ENCODE measurements at regions not wholly inside any gene's neighbourhood (a gene's known extent, or its start where the extent isn't known, plus 50 kb on each side); places are given as distances from the start of the nearest gene placed in this dataset.

GRCh38 chr17:73754886-73755400 is 110.7 kb upstream of the SDK2 start:
- no peak for DNase-seq

DNA sequence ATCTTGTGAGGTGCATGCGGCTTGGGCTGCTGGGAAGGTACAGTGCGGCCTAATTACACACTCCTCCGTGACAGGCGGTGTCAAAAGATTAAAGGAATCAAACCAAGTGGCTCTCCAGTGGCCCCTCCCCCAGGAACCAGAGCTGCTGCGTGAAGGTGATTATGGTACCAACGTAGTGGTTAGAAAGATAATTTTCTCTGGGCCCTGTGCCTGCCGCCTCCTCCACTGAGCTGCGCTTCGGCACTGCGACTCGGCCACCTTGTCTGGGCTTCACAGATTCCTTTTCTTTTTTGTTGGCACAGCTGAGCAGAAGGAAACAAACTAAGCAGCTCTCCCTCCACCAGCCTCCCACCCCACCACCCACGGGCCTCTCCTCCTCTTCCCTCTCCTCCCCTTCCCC is 113.2 kb upstream of the SDK2 start:
- DNase-seq, result peak; percentile 98

GRCh38 chr17:73758245-73758644 is 114.0 kb upstream of the SDK2 start:
- DNase-seq, result no peak

DNA sequence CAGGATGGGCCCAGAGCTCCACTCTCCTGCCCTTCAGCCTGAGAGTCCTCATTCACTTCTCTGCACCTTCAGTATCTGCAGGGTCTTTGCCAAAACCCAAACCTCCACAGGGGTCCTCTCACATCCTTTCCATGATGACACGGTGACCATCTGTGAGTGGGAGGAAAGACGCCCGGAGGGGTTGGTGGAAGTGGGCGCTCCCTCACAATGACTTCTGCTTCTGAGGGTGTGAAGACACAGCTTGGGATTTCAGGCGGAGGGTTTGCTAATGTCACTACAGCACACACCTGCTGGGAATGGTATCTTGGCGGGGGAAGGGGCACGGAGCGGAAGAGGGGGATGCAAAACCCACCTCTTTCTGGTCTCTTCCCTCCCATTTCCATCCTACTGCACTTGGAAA is 115.1 kb upstream of the SDK2 start:
- no peak for DNase-seq

- DNase-seq, result peak; percentile 90
Observed at GRCh38 chr17:73759734-73760438, 115.6 kb upstream of the SDK2 start.

- peak; percentile 88 for DNase-seq
Observed at GRCh38 chr17:73760439-73760758, 116.2 kb upstream of the SDK2 start.

- peak; percentile 27 for DNase-seq
Observed at GRCh38 chr17:73765824-73766563, 121.7 kb upstream of the SDK2 start.

GRCh38 chr17:73767696-73768095 is 123.5 kb upstream of the SDK2 start:
- DNase-seq, result no peak

DNA sequence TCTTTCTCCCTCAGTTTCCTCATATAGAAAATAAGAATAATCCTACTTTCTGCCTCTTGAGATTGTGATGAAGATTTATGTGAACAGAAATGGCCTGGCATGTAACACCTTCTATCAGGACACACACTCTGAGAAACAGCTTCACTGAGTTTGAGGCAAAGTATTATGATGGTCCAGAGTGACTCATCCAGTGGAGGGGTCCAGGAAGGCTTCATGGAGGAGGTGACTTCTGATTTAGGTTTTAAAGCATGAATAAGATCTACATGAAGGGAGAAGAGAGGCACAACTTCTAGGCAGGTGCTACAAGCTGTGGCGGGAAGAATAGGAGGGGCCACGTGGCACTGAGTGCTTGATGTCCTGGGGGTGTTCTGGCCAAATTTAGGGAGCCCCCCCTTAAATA is 124.4 kb upstream of the SDK2 start:
- no peak for DNase-seq

DNA sequence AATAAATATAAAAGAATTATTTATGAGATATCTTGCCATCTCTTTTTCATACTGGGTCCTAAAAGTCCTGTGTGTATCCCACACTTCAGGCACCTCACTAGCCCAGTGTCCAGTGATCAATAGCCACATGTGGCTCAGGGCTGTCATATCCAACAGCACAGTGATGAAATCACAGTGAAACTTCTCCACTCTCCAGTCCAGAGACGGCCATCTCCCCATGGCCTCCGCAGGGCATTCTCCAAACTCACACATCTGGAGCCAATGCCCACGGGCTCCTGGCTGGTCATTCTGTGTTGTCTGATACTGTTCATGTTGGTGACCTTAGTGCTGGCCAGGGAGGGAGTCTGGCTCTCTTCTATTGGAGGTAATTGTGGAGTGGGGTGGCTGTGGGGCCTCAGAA is 125.2 kb upstream of the SDK2 start:
- no peak for DNase-seq

- DNase-seq, result peak; percentile 90
Observed at GRCh38 chr17:73770115-73770848, 126.0 kb upstream of the SDK2 start.

- DNase-seq, result peak; percentile 53
Observed at GRCh38 chr17:73770849-73771229, 126.6 kb upstream of the SDK2 start.

GRCh38 chr17:73772107-73772705 is 128.0 kb upstream of the SDK2 start:
- no peak for DNase-seq

- DNase-seq, result no peak
Observed at GRCh38 chr17:73773702-73774101, 129.5 kb upstream of the SDK2 start.

DNA sequence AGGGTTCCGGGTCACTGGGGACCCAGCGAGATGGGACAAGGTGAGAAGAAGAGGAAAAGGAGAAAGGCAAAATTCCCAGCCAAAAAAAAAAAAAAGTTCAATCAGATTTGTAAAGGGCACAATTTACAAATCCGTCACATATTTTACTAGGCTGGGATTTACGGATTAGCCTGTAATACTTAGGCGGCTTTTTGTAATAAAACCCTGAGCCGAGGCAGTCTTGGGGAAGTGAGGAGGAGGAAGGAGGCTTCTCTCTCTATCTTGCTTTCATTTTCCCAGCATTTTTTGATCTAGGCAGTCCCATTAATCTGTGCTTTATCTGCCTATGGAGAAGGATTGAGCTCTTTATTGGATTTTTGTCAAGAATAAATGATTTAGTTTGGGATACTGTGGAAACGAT is 130.6 kb upstream of the SDK2 start:
- no peak for DNase-seq

DNA sequence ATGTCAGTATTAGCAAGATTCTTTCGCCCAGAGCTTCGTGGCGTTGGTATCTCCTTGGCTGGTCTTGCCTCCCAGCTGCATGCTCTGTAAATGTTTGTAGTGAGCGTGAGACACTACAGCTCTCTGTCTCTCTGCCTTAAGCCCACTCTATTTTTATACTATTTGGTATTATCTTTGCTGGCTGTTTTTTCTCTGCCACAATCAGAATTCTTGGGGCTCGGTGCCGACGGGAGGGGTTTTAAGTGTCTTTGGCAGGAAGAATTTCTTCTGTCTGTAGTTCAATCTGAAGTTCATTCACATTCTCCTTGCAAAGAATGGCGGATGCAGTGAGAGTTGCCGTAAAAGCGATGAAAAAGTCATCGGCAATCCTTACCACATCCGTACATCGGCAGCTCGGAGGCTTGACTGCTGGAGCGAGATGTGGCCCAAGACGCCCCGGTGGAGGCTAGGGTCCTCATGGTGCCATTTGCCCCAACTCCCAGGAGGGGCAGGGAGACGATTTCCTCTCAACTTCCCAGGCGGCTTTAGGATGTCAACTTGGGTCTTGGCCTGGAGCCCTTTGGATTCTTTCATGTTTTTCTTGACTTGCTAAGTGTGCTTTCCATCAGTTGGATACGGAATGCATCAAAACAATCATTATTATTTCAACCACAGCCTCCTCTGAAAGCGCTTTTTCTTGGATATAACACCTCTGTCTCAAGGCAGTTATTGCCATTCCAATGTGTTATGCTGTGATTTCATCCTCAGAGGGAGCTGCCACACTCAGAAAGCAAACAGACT is 132.3 kb upstream of the SDK2 start:
- no peak for DNase-seq

GRCh38 chr17:73777131-73777449 is 132.8 kb upstream of the SDK2 start:
- no peak for DNase-seq

DNA sequence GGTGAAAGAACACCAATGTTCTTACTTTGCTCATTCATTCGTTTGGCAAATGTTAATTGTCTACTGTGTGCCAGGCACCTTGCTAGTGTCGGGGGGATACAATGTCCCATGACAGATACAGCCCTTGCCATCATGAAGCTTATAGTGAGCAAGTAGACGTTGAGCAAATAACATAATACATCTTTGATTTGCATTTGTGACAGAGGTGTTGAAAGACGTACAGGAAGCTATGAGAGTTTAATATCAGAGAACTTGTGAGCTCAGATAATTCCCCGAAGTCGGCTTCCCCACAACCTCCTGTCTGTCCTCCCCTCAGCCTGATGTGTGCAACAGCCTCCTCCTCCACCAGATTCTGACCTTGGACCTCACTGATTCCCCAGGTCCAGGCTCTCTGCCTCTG is 138.0 kb upstream of the SDK2 start:
- no peak for DNase-seq

DNA sequence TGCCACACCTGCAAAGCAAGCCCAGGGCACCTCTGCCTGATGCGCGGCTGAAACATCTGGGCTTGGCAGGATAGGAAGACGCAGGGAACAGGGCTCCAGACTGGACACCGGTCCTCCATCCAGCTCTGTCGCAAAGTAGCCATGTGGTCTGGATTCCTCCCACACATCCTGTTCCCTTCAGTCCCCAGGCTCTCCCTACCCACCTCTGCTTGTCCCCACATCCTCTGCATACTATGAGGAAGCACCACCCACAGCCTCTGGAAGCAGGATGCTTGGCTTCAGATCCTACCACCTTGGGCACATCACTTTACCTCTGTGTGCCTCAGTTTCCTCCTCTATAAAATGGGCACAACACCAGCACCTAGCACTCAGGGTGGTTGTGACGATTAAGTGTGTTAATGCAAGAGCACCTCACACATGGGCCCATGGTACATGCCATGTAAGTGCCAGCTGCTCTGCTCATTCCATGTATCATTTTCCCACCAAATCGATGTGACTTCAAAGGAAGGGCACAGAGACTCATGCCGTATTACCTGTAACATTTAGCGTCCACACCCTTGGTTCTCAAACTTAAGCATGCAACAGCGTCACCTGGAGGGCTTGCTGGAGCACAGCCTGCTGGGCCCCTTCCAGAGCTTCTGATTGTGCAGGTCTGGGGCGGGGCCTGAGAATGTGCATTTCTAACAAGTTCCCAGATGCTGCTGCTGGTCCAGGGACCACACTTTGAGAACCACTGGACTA is 138.6 kb upstream of the SDK2 start:
- DNase-seq, result peak; percentile 83

- DNase-seq, result no peak
Observed at GRCh38 chr17:73783382-73783766, 139.1 kb upstream of the SDK2 start.

GRCh38 chr17:73783945-73784603 is 139.8 kb upstream of the SDK2 start:
- no peak for DNase-seq

DNA sequence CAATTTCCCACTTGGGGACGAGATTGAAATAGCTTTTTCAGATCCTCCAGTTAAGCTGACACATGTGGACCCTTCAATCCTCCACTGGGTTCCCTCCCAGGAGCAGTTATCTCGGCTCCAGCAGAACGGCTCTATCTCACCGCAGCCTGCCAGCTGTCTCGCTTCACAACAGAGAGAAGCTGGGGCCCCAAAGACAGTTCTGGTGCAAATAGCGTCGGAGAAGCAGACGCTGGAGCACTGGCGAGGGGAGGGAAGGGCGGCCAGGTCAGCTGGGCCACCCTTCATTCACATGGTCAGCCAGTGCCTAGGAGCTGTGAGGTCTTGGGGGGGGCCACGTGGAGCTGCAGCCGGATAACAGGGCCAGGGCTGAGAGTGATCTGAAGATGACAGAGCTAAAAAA is 141.3 kb upstream of the SDK2 start:
- no peak for DNase-seq

Measured in DMS53 (cell line).